H9 (cell line): ENCODE measurements at regions not wholly inside any gene's neighbourhood (a gene's known extent, or its start where the extent isn't known, plus 50 kb on each side); places are given as distances from the start of the nearest gene placed in this dataset.

Experiments
- DNase-seq: peaks from one replicate; pipeline ENCODE4 v3.0.0-alpha.2; 2017
- H2AFZ ChIP-seq: one replicate; pipeline ENCODE4 v1.6.1; 2013; ENCODE audit warnings: mild to moderate bottlenecking, low read length, control low read depth, moderate library complexity
- H2AK5ac ChIP-seq: 2 replicates; pipeline ENCODE4 v1.6.1; 2013; ENCODE audit warnings: low read length, control low read depth, mixed read lengths; ENCODE audit not compliant: insufficient read length
- H2BK120ac ChIP-seq: one replicate; pipeline ENCODE4 v1.6.1; 2013; ENCODE audit warnings: low read depth, mild to moderate bottlenecking, low read length, control low read depth, inconsistent platforms; ENCODE audit not compliant: poor library complexity, severe bottlenecking
- H2BK12ac ChIP-seq: 2 replicates; pipeline ENCODE4 v1.6.1; 2013; ENCODE audit warnings: low read length, control low read depth, mixed read lengths, low read depth; ENCODE audit not compliant: insufficient read length
- H2BK15ac ChIP-seq: 2 replicates; pipeline ENCODE4 v1.6.1; 2013; ENCODE audit warnings: low read depth, low read length, control low read depth
- H2BK20ac ChIP-seq: one replicate; pipeline ENCODE4 v1.6.1; 2013; ENCODE audit warnings: low read depth, mild to moderate bottlenecking, low read length, control low read depth, inconsistent platforms; ENCODE audit not compliant: poor library complexity, severe bottlenecking
- H2BK5ac ChIP-seq: 2 replicates; pipeline ENCODE4 v1.6.1; 2013; ENCODE audit warnings: low read length, control low read depth, mixed read lengths; ENCODE audit not compliant: insufficient read length
- H3K14ac ChIP-seq: 2 replicates; pipeline ENCODE4 v1.6.1; 2013; ENCODE audit warnings: low read length, control low read depth; ENCODE audit not compliant: insufficient read depth
- H3K18ac ChIP-seq: 2 replicates; pipeline ENCODE4 v1.6.1; 2013; ENCODE audit warnings: low read depth, mild to moderate bottlenecking, mixed read lengths, low read length, control low read depth; ENCODE audit not compliant: insufficient read length
- H3K23ac ChIP-seq: 2 replicates; pipeline ENCODE4 v1.6.1; 2013; ENCODE audit warnings: low read length, control low read depth, mixed read lengths, low read depth; ENCODE audit not compliant: insufficient read length
- H3K23me2 ChIP-seq: 2 replicates; pipeline ENCODE4 v1.6.1; 2013; ENCODE audit warnings: low read depth, mild to moderate bottlenecking, mixed read lengths, low read length, control low read depth; ENCODE audit not compliant: insufficient read length, poor library complexity, severe bottlenecking
- H3K27ac ChIP-seq: 2 replicates; pipeline ENCODE4 v1.5.1; 2013; ENCODE audit warnings: low read length, control low read depth, mixed read lengths, low read depth; ENCODE audit not compliant: insufficient read length
- H3K27me3 ChIP-seq: 2 replicates; pipeline ENCODE4 v1.6.1; 2013; ENCODE audit warnings: low read length, control low read depth, inconsistent platforms; ENCODE audit not compliant: insufficient read depth
- H3K4ac ChIP-seq: 2 replicates; pipeline ENCODE4 v1.6.1; 2013; ENCODE audit warnings: low read depth, mild to moderate bottlenecking, control low read depth, inconsistent platforms, low read length, moderate library complexity
- H3K4me1 ChIP-seq: 2 replicates; pipeline ENCODE4 v1.6.1; 2013; ENCODE audit warnings: low read length, control low read depth, inconsistent platforms; ENCODE audit not compliant: insufficient read depth
- H3K4me2 ChIP-seq: 2 replicates; pipeline ENCODE4 v1.6.1; 2013; ENCODE audit warnings: low read length, control low read depth, mixed read lengths; ENCODE audit not compliant: insufficient read length, insufficient read depth
- H3K56ac ChIP-seq: 2 replicates; pipeline ENCODE4 v1.6.1; 2013; ENCODE audit warnings: low read depth, mild to moderate bottlenecking, mixed read lengths, low read length, control low read depth; ENCODE audit not compliant: insufficient read length
- H3K79me1 ChIP-seq: 2 replicates; pipeline ENCODE4 v1.6.1; 2013; ENCODE audit warnings: low read depth, mild to moderate bottlenecking, moderate library complexity, low read length, control low read depth, inconsistent platforms; ENCODE audit not compliant: insufficient read depth, poor library complexity, severe bottlenecking
- H3K79me2 ChIP-seq: 2 replicates; pipeline ENCODE4 v1.6.1; 2013; ENCODE audit warnings: low read length, control low read depth, inconsistent platforms; ENCODE audit not compliant: insufficient read depth
- H3K9ac ChIP-seq: 2 replicates; pipeline ENCODE4 v1.6.1; 2013; ENCODE audit warnings: low read length, control low read depth, mixed read lengths; ENCODE audit not compliant: insufficient read length; ENCODE audit errors: extremely low read depth
- H3K9me3 ChIP-seq: one replicate; pipeline ENCODE4 v1.6.1; 2013; ENCODE audit warnings: low read depth, low read length, inconsistent platforms; ENCODE audit not compliant: control insufficient read depth
- H3T11ph ChIP-seq: one replicate; pipeline ENCODE4 v1.6.1; 2013; ENCODE audit warnings: mild to moderate bottlenecking, low read length, control low read depth, inconsistent platforms
- H4K20me1 ChIP-seq: one replicate; pipeline ENCODE4 v1.6.1; 2013; ENCODE audit not compliant: control insufficient read depth, insufficient read length, insufficient read depth
- H4K5ac ChIP-seq: 2 replicates; pipeline ENCODE4 v1.6.1; 2013; ENCODE audit warnings: low read depth, mild to moderate bottlenecking, mixed read lengths, low read length, control low read depth; ENCODE audit not compliant: insufficient read length
- H4K8ac ChIP-seq: replicated peaks from 2 replicates; pipeline ENCODE4 v1.6.1; 2013; ENCODE audit warnings: low read length, control low read depth, mixed read lengths, low read depth; ENCODE audit not compliant: insufficient read length
- H4K91ac ChIP-seq: 2 replicates; pipeline ENCODE4 v1.6.1; 2013; ENCODE audit warnings: low read depth, mild to moderate bottlenecking, moderate library complexity, mixed read lengths, low read length, control low read depth; ENCODE audit not compliant: insufficient read length
- H3K27ac Mint-ChIP-seq, 3 experiments: 2 replicates in 2 of 3; 3 replicates in 1 of 3; pipeline ENCODE4 v1.8.0; 2020 to 2021; ENCODE audit warnings: mixed read lengths in 3 of 3, mild to moderate bottlenecking in 1 of 3, moderate library complexity in 1 of 3
- H3K27me3 Mint-ChIP-seq: 2 replicates; pipeline ENCODE4 v1.8.0; 2021; ENCODE audit warnings: low read depth, mild to moderate bottlenecking, moderate library complexity, mixed read lengths
- H3K36me3 Mint-ChIP-seq, 3 experiments: 2 replicates in 2 of 3; 3 replicates in 1 of 3; pipeline ENCODE4 v1.8.0; 2020 to 2021; ENCODE audit warnings: low read depth in 3 of 3, mixed read lengths in 3 of 3; ENCODE audit not compliant: insufficient read depth in 1 of 3
- H3K4me1 Mint-ChIP-seq, 2 experiments: 2 replicates each; pipeline ENCODE4 v1.8.0; 2020; ENCODE audit warnings: mixed read lengths in 2 of 2
- H3K4me3 Mint-ChIP-seq, 2 experiments: 2 replicates in 1 of 2; 3 replicates in 1 of 2; pipeline ENCODE4 v1.8.0; 2020 to 2021; ENCODE audit warnings: mild to moderate bottlenecking in 2 of 2, mixed read lengths in 2 of 2, moderate library complexity in 1 of 2
- H3K9me3 Mint-ChIP-seq, 2 experiments: 2 replicates in 1 of 2; 3 replicates in 1 of 2; pipeline ENCODE4 v1.8.0; 2020; ENCODE audit warnings: mild to moderate bottlenecking in 2 of 2, mixed read lengths in 2 of 2, moderate library complexity in 1 of 2
- WGBS: extraction: QIAGEN DNeasy Blood & Tissue Kit; methylation state at CpG from one replicate; pipeline ENCODE4 v1.1.7; 2013; ENCODE audit warnings: missing lambda C conversion rate, low lambda C conversion rate, mixed read lengths; ENCODE audit not compliant: insufficient read length; ENCODE audit errors: extremely low coverage; 5-methylcytosine and 5-hydroxymethylcytosine counted together
- TF ChIP-seq, protein P1 (sequence below): fragments of 200-600 bp; sonication (generic); conservative IDR thresholded peaks from 3 replicates; pipeline ENCODE4 v1.8.0; 2021; ENCODE audit warnings: antibody characterized with exemption, mild to moderate bottlenecking

DNA sequence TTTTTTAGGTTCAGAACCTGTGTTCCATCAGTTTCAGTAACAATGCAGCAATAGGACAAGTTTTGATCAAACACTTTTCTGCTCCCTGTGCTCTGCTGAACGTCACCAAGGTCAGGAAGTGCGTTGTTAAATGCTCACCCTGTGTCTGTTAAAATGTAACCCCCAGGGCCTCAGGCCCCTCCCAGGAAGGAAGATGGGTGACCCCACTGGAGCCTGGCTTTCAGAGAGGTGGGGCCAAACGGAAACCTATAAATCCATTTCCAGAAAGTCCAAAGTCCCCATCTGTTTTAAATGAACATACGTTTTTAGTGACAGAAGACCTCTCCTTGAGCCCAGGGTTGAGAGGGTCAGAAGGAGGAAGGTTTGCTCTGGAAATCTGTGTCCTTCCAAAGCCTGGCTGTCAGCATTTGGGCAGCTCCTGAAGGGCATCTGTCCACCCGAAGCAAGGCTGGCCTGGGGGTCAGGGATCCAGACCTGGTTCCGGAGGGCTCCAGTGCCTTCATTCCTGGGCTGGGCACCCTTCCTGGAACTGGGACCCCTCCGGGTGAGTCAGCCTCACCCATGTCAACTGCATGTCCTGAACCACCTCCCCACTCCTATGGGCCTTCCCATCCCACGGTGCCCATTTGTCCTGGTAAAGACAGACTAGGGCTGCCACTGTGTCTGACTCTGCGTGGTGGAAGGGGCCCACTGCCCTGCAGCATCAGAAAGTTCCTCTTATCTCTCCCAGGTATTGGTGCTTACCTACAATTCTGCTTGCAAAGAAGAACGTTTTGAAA lies 117.4 kb upstream of the COPS8 start:
- no peak overlapping the region for H3T11ph ChIP-seq
- H3K4ac ChIP-seq: no peak overlapping the region
- H3K27me3 ChIP-seq: no peaks in the 10 kb centered on the region
- H2AFZ ChIP-seq: no peak overlapping the region
- H3K4me1 Mint-ChIP-seq: peaks cover 49 to 59% of the 10 kb centered on the region in 2 experiments
- no peaks in the 10 kb centered on the region for H3K79me1 ChIP-seq
- no peak overlapping the region for H2BK12ac ChIP-seq
- H4K8ac ChIP-seq: no peak overlapping the region
- no peaks in the 10 kb centered on the region for H4K20me1 ChIP-seq
- no peak overlapping the region for H3K23ac ChIP-seq
- no peaks in the 10 kb centered on the region for H3K36me3 Mint-ChIP-seq
- H2BK15ac ChIP-seq: no peak overlapping the region
- H3K27ac Mint-ChIP-seq: no peak overlapping the region
- H3K27me3 Mint-ChIP-seq: peaks cover 4% of the 10 kb centered on the region
- TF ChIP-seq, protein P1, sequence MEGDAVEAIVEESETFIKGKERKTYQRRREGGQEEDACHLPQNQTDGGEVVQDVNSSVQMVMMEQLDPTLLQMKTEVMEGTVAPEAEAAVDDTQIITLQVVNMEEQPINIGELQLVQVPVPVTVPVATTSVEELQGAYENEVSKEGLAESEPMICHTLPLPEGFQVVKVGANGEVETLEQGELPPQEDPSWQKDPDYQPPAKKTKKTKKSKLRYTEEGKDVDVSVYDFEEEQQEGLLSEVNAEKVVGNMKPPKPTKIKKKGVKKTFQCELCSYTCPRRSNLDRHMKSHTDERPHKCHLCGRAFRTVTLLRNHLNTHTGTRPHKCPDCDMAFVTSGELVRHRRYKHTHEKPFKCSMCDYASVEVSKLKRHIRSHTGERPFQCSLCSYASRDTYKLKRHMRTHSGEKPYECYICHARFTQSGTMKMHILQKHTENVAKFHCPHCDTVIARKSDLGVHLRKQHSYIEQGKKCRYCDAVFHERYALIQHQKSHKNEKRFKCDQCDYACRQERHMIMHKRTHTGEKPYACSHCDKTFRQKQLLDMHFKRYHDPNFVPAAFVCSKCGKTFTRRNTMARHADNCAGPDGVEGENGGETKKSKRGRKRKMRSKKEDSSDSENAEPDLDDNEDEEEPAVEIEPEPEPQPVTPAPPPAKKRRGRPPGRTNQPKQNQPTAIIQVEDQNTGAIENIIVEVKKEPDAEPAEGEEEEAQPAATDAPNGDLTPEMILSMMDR: no peak
- no peaks in the 10 kb centered on the region for H3K9me3 Mint-ChIP-seq
- no peak overlapping the region for H3K4me2 ChIP-seq
- no peak overlapping the region for H4K5ac ChIP-seq
- no peak overlapping the region for H2BK5ac ChIP-seq
- no peak overlapping the region for H3K56ac ChIP-seq
- DNase-seq: no peak
- WGBS: no CpG with 5 or more reads among the region's 10 CpGs
- no peak overlapping the region for H4K91ac ChIP-seq
- H2AK5ac ChIP-seq: no peak overlapping the region
- no peaks in the 10 kb centered on the region for H3K23me2 ChIP-seq
- H2BK20ac ChIP-seq: no peak overlapping the region
- peaks cover 6% of the 10 kb centered on the region; the same call in 1 of the 2 replicates for H3K4me1 ChIP-seq
- no peak overlapping the region for H3K9ac ChIP-seq
- H3K14ac ChIP-seq: no peak overlapping the region
- H3K27ac ChIP-seq: no peak overlapping the region
- no peak overlapping the region for H3K4me3 Mint-ChIP-seq
- H2BK120ac ChIP-seq: no peak overlapping the region
- H3K9me3 ChIP-seq: no peaks in the 10 kb centered on the region
- no peak overlapping the region for H3K18ac ChIP-seq
- no peaks in the 10 kb centered on the region for H3K79me2 ChIP-seq
